ENCODE measurements at regions not wholly inside any gene's neighbourhood (a gene's known extent, or its start where the extent isn't known, plus 50 kb on each side); places are given as distances from the start of the nearest gene placed in this dataset.

- no peak for DNase-seq
Observed at GRCh38 chr7:85564861-85565260, 378.0 kb upstream of the SEMA3D start.

GRCh38 chr7:85561706-85562105 lies 374.9 kb upstream of the SEMA3D start:
- no peak for DNase-seq

GRCh38 chr7:85554236-85555178 lies 367.7 kb upstream of the SEMA3D start:
- peak; percentile 3 for DNase-seq

GRCh38 chr7:85535974-85536729 lies 349.3 kb upstream of the SEMA3D start:
- no peak for DNase-seq

GRCh38 chr7:85529831-85530230 lies 343.0 kb upstream of the SEMA3D start:
- no peak for DNase-seq

- DNase-seq, result no peak
Observed at GRCh38 chr7:85529201-85529600, 342.3 kb upstream of the SEMA3D start.

GRCh38 chr7:85528581-85528980 lies 341.7 kb upstream of the SEMA3D start:
- DNase-seq, result no peak

GRCh38 chr7:85525676-85526075 lies 338.8 kb upstream of the SEMA3D start:
- DNase-seq, result no peak

GRCh38 chr7:85522070-85522469 lies 335.2 kb upstream of the SEMA3D start:
- no peak for DNase-seq

GRCh38 chr7:85521108-85521694 lies 334.3 kb upstream of the SEMA3D start:
- no peak for DNase-seq

- no peak for DNase-seq
Observed at GRCh38 chr7:85520175-85520574, 333.3 kb upstream of the SEMA3D start.

- DNase-seq, result no peak
Observed at GRCh38 chr7:85516675-85517074, 329.8 kb upstream of the SEMA3D start.

GRCh38 chr7:85512790-85513189 lies 325.9 kb upstream of the SEMA3D start:
- no peak for DNase-seq

- no peak for DNase-seq
Observed at GRCh38 chr7:85510287-85510686, 323.4 kb upstream of the SEMA3D start.

- DNase-seq, result no peak
Observed at GRCh38 chr7:85509476-85509875, 322.6 kb upstream of the SEMA3D start.

GRCh38 chr7:85508642-85509410 lies 322.0 kb upstream of the SEMA3D start:
- no peak for DNase-seq

- no peak for DNase-seq
Observed at GRCh38 chr7:85498031-85498430, 311.2 kb upstream of the SEMA3D start.

GRCh38 chr7:85489498-85489897 lies 302.6 kb upstream of the SEMA3D start:
- DNase-seq, result no peak

GRCh38 chr7:85488406-85488805 lies 301.6 kb upstream of the SEMA3D start:
- DNase-seq, result no peak

GRCh38 chr7:85483177-85483576 lies 296.3 kb upstream of the SEMA3D start:
- no peak for DNase-seq

GRCh38 chr7:85480666-85481065 lies 293.8 kb upstream of the SEMA3D start:
- DNase-seq, result no peak

- DNase-seq, result no peak
Observed at GRCh38 chr7:85479918-85480643, 293.2 kb upstream of the SEMA3D start.

All from stimulated activated CD4-positive, alpha-beta T cell treated with anti-CD3 and anti-CD28 coated beads, Interleukin-15, amount 100 ng/mL, for 24 hours (primary cell).